Superior temporal gyrus (tissue), 1 donor: ENCODE measurements at regions not wholly inside any gene's neighbourhood (a gene's known extent, or its start where the extent isn't known, plus 50 kb on each side); places are given as distances from the start of the nearest gene placed in this dataset.
A peak's percentile ranks its signal among the peaks of the same experiment; 100 is the strongest.
"Not testable (repeated sequence)": the region's sequence is repeated elsewhere in the genome, so short reads cannot be mapped to it uniquely, and the experiment has no call there.

Experiments
- DNase-seq: peaks from one replicate; pipeline ENCODE4 v3.0.0-alpha.2; 2016; ENCODE audit errors: extremely low spot score

- not testable (repeated sequence) for DNase-seq
Measured at GRCh38 chr6:28623242-28623641, 97.6 kb downstream of the GPX5 start.

GRCh38 chr6:28626386-28626785 is 100.7 kb downstream of the GPX5 start:
- DNase-seq, result not testable (repeated sequence)

- DNase-seq, result no peak
Measured at GRCh38 chr6:28632326-28632851, 106.7 kb downstream of the GPX5 start.

GRCh38 chr6:28633445-28634215 is 107.9 kb downstream of the GPX5 start:
- no peak for DNase-seq

- peak; percentile 70 for DNase-seq
Measured at GRCh38 chr6:28634411-28634760, 108.7 kb downstream of the GPX5 start.

- peak; percentile 50 for DNase-seq
Measured at GRCh38 chr6:28634761-28635546, 109.3 kb downstream of the GPX5 start.

GRCh38 chr6:28635547-28636158 is 110.0 kb downstream of the GPX5 start:
- peak; percentile 41 for DNase-seq

GRCh38 chr6:28638787-28639430 is 113.2 kb downstream of the GPX5 start:
- DNase-seq, result no peak

GRCh38 chr6:28639445-28640290 is 114.0 kb downstream of the GPX5 start:
- DNase-seq, result not testable (repeated sequence)

GRCh38 chr6:28643017-28643740 is 117.5 kb downstream of the GPX5 start:
- DNase-seq, result no peak

- no peak for DNase-seq
Measured at GRCh38 chr6:28646650-28647049, 121.0 kb downstream of the GPX5 start.

GRCh38 chr6:28648035-28648877 is 122.6 kb downstream of the GPX5 start:
- peak; percentile 88 for DNase-seq

- DNase-seq, result no peak
Measured at GRCh38 chr6:28648878-28649375, 123.2 kb downstream of the GPX5 start.

- no peak for DNase-seq
Measured at GRCh38 chr6:28651161-28651560, 125.5 kb downstream of the GPX5 start.

GRCh38 chr6:28653876-28654275 is 128.2 kb downstream of the GPX5 start:
- no peak for DNase-seq

GRCh38 chr6:28655164-28655563 is 129.5 kb downstream of the GPX5 start:
- DNase-seq, result no peak

- DNase-seq, result no peak
Measured at GRCh38 chr6:28656715-28657114, 131.0 kb downstream of the GPX5 start.

- DNase-seq, result peak; percentile 49
Measured at GRCh38 chr6:28657381-28657768, 131.7 kb downstream of the GPX5 start.

GRCh38 chr6:28657769-28658465 is 132.2 kb downstream of the GPX5 start:
- DNase-seq, result peak; percentile 79
